AML-193 (cell line): ENCODE measurements at regions not wholly inside any gene's neighbourhood (a gene's known extent, or its start where the extent isn't known, plus 50 kb on each side); places are given as distances from the start of the nearest gene placed in this dataset.
"Not testable (repeated sequence)": the region's sequence is repeated elsewhere in the genome, so short reads cannot be mapped to it uniquely, and the experiment has no call there.

Source experiments
- DNase-seq, 2 experiments: peaks; one replicate each; lab custom pipeline; 2025; lab: John Stamatoyannopoulos, UW

DNA sequence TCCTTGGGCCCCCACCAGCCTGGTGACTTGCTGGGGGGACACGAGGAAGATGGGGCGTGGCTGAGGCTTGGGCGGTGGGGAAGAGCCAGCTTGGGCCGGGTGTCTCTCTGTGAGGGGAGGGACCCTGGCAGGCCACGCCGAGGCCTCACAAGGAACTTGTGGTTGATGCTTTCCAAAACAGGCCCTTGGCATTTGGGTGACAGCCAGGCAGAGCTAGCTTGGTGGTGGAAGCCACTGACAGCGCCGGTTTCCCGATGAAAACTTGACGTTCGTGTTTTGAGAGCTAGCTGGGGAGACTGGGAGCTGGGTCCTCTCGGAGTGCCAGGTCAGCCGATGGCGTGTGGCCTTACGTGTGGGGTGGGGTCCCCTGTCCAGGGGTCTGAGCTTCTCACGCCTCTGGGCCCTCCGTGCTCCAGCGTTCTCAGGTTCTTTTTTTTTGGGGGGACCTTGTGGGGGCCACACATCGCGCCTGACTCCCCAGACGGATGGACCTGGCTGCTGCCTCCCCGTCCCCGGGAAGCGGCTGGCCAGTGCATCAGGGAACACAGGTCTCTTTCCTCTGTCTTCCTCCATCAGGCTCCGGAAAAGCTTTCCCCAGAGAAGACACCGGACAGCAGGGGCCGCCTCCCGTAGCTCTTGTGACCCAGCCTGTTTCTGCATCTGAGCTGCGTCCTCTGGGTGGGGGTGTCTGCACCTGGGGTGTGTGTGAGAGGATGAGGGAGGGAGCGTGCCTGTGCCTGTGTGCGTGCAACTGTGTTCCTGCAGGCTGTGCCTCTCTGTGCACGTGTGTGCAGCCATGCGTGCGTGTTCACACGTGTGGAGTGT lies 129.3 kb upstream of the LPCAT1 start:
- peak; percentile 20 to 28 for DNase-seq

DNA sequence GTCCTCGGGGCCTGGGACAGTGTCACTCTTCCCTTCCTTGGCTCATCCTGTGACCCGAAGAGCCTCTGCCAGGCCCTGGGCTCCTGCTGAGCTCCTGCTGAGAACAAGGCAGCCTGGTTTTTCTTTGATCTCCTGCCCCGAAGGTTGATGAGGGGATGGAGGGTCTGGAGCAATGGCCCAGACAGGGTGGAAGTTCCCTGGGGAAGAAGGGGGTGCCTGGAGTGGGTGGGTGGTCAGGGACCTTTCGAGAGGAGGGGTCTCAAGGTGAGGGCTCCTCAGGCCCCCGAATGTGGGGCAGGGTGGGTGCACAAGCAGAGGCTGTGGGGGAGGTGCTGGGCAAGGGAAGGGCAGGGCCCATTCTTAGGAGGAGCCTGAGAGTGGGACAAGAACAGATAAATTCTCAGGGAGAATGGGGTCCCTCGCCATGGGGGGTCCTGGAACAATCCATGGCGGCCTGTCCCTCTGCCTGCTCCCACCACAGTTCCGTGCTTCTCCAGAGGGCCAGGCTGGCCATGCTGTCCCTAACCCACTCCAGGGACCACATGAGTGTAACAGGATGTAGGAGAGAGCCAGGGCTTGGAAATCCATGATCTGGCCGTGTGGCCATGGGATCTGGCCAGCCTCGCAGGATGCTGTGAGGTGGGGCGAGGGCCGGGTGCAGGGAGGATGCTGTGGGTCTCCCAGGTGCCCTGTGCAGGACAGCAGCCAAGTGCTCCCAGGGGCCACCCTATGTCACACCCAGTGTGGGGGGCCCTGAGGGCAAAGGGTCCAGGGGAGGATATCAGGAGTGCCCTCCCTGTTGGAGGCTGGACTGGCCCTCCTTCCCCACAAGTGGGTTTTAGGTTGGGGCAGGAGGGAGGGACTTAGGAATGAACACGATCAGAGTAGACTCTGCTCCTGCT lies 128.5 kb upstream of the LPCAT1 start:
- DNase-seq = no peak

DNA sequence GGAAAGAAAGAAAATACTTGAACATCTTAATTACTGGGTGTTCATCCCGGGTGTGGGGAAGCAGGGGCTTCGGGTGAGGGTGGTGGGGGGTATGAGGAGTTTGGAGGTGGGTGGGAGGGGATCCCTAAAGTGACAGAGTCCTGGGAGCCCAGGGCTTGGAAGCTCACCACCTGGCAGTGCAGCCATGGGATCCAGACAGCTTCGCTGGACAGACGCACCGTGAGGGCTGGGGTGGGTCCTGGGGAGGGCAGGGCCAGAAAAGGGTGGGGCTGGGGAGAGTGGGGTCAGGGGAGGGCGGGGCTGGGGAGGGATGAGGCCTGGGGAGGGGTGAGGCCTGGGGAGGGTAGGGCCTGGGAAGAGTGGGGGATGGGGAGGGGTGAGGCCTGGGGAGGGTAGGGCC lies 127.5 kb upstream of the LPCAT1 start:
- no peak for DNase-seq

DNA sequence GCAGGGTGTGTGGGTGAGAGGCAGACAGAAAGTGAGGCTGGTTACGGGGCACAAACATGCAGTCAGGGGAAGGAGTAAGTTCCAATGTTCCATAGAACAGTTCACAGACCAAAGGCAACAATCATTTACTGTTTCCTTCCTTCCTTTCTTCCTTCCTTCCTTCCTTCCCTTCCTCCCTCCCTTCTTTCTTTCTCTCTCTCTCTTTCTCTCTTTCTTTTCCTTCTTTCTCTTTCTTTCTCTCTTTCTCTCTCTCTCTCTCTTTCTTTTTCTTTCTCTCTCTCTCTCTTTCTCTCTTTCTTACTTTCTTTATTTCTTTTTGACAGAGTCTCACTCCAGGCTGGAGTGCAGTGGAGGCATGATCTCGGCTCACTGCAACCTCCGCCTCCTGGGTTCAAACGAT lies 125.8 kb upstream of the LPCAT1 start:
- DNase-seq = no peak

DNA sequence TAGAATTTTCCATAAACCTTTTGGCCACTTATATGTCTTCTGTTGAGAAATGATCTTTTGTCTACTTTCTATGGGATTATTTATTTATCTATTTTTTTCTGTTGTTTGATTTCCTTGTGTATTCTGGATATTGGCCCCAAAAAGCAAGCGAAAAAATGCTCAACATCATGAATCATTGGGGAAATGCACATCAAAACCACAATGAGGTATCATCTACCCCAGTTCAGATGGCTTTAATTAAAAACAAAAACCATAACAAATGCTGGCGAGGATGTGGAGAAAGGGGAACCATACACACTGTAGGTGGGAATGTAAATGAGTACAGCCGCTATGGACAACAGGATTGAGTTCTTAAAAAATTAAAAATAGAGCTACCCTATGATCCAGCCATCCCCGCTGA lies 125.0 kb upstream of the LPCAT1 start:
- no peak for DNase-seq

DNA sequence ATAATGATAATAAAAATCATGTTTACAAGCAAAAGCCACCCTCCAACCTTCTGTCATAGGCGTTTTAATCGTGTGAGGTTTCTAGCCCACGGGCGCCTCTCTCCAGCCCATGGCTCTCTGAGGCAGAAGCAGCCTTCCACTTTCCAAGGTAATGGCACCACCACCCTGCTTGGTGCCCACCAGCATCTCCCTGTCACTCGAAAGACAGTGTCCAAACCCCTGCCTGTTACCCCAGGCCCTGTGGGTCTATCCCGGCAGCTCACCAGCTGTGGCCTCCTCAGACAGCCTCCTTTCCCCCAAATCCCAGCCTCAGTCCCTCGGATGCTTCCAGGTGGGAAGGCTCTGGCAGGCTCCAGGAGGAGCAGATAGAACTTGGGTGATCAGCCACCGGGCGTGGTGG lies 123.8 kb upstream of the LPCAT1 start:
- no peak for DNase-seq

DNA sequence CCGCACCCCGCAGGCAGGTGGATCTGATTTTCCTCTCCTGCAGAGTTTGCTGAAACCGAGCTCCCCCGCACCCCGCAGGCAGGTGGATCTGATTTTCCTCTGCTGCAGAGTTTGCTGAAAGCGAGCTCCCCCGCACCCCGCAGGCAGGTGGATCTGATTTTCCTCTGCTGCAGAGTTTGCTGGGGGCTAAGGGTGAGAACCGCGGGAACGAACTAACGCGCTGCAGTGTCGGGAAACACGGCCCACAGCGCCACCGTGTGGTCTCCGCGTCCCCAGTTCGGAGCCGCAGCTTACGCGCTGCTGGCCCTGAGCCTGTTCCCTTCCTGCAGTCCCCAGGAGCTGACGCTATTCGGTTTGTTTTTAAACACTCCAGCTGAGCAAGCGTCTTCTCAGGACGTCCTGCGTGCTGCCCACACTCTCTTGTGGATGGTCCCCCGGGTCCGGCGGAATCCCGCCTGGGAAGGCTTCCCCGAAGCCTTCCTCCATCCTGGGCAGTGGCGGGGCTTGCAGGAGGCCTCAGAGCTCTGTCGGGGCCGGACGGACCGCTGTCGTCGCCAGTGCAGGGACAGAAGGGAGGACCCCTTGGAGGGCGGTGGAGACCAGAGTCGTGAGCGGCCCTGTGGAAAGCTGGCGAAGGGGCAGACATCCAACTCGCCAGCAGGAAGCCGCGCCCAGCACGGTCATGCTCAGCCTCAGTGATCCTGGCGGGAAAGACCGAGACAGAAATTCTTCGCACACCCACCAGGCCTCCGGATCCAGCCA lies 121.2 kb upstream of the LPCAT1 start:
- peak; percentile 31 to 32 for DNase-seq

DNA sequence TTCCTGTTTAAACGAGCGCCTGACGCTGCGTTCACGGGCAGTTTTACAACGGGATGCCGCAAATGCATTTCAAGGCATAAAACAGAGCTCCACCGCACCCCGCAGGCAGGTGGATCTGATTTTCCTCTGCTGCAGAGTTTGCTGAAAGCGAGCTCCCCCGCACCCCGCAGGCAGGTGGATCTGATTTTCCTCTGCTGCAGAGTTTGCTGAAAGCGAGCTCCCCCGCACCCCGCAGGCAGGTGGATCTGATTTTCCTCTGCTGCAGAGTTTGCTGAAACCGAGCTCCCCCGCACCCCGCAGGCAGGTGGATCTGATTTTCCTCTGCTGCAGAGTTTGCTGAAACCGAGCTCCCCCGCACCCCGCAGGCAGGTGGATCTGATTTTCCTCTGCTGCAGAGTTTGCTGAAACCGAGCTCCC lies 120.6 kb upstream of the LPCAT1 start:
- DNase-seq = not testable (repeated sequence)

DNA sequence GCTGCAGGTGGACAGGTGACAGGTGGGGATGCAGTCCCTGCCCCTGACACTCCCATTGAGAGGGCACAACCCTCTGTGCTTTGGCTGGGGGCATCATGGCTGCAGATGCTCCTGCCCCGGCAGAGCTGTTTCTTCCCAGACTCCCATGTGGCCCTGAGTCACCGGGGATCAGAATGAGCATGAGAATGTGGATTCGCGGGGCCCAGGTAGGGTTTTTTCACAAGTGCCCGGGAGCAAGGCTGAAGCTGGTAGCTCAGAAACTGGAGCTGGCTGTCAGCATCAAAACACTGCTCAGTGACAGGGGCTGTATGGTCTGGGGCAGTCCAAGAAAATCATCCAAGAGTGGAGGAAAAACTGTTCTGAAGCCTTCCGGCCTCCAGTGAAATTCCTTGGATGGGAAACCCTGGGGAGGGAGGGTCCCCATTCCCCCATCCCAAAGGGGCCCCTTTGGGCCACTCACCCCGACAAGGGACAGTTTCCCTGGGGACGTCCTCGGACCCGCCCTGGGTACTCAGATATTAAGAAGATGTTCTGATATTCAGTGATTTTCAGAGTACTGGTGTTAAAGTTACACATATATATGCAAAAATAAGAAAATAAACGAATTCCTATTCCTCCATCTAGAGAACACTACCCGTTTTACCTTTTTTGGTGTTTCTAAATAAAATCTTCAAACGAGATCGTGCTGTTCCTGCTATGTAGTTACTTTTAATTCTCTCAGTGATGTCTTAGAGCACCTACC lies 120.1 kb upstream of the LPCAT1 start:
- DNase-seq = no peak

DNA sequence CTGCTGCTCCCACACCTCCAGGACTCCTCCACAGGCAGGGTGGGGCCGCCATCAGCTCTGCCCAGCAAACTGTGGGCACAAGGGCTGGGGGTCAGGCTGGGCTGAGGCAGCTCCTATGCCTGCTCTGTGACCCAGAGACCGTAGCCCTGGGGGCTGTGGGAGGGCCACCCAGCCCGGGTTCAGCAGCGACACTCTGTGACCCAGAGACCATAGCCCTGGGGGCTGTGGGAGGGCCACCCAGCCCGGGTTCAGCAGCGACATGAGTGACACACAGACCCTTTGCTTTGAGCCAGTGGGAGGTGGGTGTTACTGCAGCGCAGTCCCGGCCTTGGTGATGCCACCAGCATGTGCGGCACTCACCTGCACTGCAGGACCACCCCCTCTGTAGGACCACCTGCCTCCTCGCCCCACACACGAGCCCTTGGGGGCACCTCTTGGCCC lies 118.9 kb upstream of the LPCAT1 start:
- DNase-seq = no peak

DNA sequence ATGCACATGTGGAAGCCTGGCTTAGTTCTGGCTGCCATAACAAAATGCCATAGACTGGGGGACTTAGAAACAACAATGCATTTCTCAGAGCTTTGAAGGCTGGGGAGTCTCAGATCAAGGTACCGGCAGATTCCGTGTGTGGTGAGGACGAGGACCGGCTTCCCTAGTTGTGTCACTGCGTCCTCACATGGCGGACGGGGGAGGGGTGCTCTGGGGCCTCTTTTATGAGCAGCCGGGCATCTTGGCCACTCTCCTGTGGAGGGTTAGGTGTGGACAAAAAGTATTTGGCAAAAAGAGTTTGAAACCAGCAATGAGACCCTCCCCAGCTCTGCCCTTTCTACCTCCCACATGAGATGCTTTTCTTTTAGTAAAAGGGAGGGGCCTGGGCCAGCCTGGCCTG lies 118.5 kb upstream of the LPCAT1 start:
- DNase-seq = no peak

DNA sequence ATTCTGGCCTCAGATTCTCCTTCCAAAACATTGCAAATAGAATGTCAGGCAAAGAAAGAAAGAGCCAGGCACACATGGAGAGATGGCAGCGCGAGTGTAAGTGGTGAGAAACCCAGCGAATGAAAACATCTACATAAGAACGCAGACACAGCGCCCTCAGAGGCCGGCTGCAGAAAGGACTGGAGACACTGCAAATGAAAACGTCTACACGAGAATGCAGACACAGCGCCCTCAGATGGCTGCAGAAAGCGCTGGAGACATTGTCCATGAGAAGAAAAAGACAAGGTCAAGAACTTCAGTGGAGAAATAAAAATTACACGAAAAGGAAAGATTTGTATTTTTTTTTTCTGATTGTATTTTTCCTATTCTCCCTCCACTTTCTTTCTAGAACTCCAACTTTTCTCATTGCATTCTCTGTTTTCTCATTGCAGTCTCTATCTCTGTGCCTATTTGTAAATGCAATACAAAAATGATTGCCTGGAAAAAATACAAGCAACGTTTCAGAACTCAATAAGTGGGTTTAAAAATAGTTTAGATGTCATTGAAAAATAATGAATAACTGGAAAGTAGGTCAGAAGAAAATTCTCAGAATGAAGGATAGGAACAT lies 117.9 kb upstream of the LPCAT1 start:
- DNase-seq = peak; percentile 73 to 85

DNA sequence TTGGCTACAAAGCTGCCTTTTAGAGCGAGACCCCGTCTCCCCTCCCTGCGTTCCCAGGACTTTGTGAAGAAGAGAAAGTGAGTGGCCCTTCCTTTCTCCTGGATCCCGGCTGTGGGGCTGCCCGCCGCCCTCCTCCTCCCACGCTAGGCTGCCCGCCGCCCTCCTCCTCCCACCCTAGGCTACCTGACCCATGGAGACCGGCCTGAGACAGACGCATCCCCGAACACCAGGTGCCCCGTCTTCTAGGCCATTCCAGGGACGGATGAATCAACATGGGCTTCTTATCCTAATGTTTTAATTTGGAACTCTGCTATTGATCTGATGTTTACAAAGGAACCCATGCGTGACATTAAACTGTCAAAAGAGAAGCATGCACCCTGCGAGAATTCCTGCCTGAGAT lies 117.3 kb upstream of the LPCAT1 start:
- DNase-seq = no peak

DNA sequence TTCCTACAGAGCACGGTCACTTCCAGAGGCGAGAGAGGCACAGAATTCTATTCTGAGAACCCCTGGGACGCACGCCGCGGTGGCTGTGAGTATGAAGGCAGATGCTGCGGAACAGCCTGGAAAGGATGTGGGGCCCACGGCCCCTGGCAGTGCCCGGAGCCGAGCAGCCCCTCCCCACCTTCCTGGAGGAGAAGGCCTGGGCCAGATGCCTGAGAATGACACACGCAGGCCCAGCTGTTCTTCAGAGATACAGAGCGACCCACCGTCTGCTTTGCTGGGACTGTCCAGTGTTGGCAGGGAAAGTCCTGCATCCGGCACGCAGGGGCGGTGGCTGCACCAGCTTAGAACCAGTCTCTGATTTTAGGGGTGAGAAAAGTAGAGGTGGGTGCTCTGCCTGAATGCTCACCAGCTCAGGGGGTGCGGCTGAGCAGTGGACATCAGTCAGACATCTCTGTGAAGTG lies 116.7 kb upstream of the LPCAT1 start:
- DNase-seq = no peak

DNA sequence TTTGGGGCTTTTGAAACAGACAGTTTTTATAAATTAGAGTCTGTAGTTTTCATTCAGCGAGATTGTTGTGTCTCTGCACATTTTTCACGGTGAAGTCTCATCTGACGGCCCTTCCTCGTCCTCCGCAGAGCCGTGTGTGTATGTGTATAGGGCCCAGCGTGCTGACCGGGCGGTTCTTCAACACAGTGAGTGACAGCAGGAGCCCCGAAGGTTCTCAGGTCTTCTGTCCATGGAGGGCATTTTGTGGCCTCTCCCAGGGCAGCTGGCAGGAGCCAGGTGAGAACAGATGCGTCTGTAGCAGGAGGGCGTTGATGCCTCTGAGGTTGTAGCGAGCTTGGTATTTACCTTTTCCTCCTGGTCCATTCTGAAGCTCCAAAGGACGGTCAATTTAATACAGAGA lies 116.0 kb upstream of the LPCAT1 start:
- DNase-seq = no peak

DNA sequence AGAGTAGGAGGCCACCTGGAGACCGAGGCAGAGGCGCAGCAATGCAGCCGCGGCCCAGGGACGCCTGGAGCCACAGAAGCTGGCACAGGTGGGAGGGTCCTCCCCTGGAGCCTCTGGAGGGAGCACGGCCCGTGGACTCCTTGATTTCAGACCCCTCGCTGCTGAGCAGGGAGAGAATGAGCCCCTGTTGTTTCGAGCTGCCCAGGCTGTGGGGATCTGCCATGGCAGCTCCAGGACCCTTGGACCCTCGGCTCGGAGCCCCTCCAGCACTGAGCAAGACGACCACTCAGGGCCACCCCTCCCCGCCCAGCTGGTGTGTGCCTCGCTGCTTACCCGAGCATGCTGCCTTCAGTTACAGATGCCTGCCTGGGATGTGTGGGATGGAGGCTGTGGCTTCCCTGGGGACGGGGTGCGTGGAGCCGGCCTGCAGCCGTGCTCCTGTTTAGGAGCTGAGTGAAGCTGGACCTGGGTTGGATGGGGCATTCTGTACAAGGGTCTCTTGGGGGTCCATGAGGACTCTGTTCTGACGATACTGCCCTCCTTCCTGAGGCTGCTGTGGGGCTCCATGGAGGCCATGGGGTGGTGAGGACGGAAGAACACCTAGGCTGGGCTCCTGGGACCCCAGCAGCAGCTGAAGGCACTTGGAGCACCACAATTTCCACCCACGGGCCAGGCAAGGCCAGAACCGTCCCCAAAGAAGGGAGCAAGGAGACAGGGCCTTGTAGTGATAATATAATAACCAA lies 115.1 kb upstream of the LPCAT1 start:
- no peak for DNase-seq

DNA sequence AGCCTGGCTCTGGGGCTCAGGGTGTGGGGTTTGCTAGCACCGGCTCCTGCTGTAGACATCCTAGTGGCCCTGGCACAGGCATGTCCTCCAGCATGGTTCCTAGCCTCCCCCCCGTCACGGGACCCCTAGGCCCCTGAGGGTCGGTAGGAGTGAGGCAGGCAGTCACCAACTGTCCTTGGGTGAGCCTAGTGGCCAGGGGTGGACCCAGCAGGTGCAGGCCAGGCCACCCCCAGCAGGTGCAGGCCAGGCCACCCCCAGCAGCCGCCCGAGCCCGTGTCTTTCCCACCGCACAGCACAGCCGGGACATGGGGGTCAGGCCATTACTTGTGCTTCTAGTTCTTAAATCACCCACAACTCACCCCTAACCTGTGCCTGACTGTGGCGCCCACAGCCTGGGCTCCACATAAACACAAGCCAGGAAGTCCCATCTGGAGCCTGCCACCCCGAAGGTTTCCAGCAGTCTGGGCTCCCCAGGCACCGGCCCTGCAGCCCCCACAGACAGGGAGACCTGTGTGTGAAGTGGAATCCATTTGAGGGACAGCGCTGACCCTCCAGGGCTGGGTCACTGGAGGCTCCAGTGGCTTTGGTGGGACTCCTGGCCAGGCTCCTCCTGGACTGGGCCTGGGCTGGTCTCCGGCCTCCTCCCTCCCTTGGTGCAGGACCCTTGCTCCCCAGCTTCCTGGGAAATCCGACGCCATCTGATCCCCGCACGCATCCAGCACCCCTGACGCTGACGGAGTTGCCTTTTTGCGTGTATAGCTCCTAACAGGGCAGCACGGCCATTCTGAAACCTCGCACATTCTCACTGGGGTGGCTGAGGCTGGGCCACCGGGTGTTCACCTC lies 114.1 kb upstream of the LPCAT1 start:
- no peak for DNase-seq

DNA sequence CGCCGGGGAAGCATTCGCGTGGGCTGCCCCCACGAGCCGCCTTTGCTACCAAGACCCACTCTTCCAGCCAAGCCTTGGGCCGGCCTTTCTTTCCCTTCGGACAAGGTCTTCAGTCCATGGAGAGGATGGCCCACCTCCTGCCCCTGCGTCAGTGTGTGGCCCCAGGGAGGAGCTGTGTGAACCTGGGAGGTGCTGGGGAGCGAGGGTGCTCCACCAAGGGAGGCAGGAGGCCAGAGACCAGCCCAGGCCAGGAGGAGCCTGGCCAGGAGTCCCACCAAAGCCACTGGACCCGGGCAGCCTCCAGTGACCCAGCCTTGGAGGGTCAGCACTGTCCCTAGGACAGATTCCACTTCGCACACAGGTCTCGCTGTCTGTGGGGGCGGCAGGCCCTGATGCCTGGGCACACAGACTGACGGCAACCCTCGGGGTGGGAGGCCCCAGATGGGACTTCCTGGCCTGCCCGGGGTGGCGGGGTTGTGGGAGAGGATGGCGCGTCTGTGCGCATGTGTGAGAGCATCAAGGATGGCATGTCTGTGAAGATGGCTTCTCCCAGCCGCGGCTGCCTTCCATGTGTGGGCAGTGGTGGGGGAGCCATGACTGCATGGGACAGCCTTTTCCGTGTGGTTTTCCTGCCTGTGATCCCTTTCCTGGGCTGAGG lies 113.3 kb upstream of the LPCAT1 start:
- DNase-seq = no peak

DNA sequence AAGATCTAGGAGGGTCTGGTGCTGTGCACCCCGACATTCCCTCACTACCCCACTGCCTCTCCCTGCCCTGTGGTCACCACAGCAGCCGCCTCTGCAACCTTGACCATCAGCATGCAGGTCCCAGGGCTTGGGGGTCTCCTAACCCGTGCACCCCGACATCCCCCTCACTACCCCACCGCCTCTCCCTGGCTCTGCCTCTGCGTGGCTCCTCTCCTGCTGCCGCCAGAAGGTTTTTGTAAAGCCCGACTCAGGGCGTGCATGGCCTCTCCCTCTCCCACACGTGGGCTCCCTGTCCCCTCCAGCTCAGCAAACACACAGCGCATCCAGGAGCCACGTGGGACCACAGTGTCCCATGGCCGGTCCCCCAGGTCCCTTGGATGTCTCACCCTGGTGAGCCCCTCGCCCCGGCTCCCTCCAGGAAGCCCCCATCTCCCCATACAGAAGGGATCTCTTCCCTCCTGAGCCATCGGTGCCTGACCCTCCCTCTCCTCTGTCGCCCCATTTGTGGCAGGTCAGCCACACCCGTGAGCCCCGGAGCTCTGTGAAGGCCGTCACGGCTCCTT lies 112.5 kb upstream of the LPCAT1 start:
- DNase-seq = not testable (repeated sequence)
